GM13977 (cell line): ENCODE measurements at regions not wholly inside any gene's neighbourhood (a gene's known extent, or its start where the extent isn't known, plus 50 kb on each side); places are given as distances from the start of the nearest gene placed in this dataset.

Experiments
- DNase-seq: peaks from one replicate; pipeline ENCODE4 v3.0.0; 2012; ENCODE audit warnings: low spot score
- in situ Hi-C: fragments of 300-500 bp; cut with MboI; formaldehyde crosslinking; loops from one replicate; pipeline ENCODE4 v1.12.0; 2022; ENCODE audit warnings: low sequenced_read_pairs, low pct_unique_long_range_greater_than_20kb, mixed read lengths, inconsistent platforms; ENCODE audit not compliant: unreplicated experiment
- TF ChIP-seq, protein P1 (sequence below): IDR thresholded peaks from 2 replicates; pipeline ENCODE4 v1.5.1; 2012; ENCODE audit warnings: mild to moderate bottlenecking, control low read depth; ENCODE audit not compliant: insufficient read depth; ENCODE audit errors: extremely low read depth, missing control alignments

GRCh38 chr6:167546611-167547327, 221.9 kb downstream of the TTLL2 start:
- TF ChIP-seq, protein P1, sequence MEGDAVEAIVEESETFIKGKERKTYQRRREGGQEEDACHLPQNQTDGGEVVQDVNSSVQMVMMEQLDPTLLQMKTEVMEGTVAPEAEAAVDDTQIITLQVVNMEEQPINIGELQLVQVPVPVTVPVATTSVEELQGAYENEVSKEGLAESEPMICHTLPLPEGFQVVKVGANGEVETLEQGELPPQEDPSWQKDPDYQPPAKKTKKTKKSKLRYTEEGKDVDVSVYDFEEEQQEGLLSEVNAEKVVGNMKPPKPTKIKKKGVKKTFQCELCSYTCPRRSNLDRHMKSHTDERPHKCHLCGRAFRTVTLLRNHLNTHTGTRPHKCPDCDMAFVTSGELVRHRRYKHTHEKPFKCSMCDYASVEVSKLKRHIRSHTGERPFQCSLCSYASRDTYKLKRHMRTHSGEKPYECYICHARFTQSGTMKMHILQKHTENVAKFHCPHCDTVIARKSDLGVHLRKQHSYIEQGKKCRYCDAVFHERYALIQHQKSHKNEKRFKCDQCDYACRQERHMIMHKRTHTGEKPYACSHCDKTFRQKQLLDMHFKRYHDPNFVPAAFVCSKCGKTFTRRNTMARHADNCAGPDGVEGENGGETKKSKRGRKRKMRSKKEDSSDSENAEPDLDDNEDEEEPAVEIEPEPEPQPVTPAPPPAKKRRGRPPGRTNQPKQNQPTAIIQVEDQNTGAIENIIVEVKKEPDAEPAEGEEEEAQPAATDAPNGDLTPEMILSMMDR: no peak
- DNase-seq: no peak
- in situ Hi-C loops: no loop called here

DNA sequence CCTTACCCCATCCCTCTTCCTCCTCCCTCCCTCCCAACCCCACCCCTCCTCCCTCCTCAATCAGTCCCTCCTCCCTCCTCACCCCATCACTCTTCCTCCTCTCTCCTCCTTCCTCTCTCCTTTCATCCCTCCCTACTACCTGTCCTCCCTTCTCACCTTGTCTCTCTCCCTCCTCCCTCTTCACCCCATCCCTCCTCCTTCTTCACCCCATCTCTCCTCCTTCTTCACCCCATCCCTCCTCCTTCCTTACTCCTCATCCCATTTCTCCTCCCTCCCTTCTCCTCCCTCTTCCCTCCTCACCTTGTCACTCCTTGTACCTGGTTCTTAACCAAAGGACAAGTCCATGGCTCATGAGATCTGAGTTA, 222.4 kb downstream of the TTLL2 start:
- no peak for DNase-seq
- TF ChIP-seq, protein P1: no peak
- in situ Hi-C loops: no loop called here

DNA sequence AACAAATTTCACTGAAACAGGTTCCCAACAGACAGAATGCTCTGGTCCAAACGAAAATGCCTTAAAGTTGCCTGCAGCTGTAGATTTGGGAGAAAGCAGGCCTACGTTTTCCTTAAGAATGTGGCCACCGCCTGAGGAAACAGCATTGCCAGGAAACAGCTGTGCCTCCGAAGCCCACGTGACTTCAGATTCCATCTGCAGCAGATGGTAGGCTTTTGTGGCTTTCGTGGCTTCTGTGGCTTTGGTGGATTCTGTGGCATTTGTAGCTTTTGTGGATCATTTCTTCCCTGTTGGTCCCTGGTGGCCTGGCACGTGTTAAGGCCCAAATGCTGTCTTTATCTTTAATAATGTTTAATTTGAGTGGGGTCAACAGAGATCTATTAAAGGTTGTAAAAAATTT, 222.9 kb downstream of the TTLL2 start:
- TF ChIP-seq, protein P1: no peak
- no peak for DNase-seq
- in situ Hi-C loops: no loop called here

DNA sequence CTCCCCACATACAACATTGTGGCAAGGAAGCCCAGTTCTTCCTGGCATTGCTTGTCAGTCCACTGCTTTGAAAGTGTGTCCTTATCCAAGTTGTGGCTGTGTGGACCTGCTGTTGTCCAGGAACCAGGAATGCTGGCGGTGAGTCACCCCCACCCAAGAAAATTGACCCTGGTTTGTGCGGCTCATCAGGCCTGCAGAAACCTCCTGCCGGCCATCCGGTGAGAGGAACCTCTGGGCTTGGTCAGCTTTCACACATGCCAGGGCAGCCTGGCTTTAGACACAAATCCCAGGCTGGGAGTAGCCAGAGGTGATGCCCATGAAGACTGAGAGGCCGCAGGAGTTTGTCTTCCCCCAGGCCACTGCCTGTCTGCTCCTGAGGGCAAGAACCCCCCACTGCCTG, 223.6 kb downstream of the TTLL2 start:
- no peak for DNase-seq
- TF ChIP-seq, protein P1: no peak
- in situ Hi-C loops: no loop called here

- in situ Hi-C loops: no loop called here
- DNase-seq: no peak
- TF ChIP-seq, protein P1: no peak
Measured at GRCh38 chr6:167549213-167549612, 224.3 kb downstream of the TTLL2 start.

- in situ Hi-C loops: no loop called here
- TF ChIP-seq, protein P1: no peak
- DNase-seq: no peak
Measured at GRCh38 chr6:167550941-167551627, 226.2 kb downstream of the TTLL2 start.
